Neural cell (in vitro differentiated cells): ENCODE measurements at regions not wholly inside any gene's neighbourhood (a gene's known extent, or its start where the extent isn't known, plus 50 kb on each side); places are given as distances from the start of the nearest gene placed in this dataset.

ENCODE experiments used
- CTCF ChIP-seq: fragments of 450-650 bp; IDR thresholded peaks from 2 replicates; pipeline ENCODE4 v1.5.1; 2014; ENCODE audit warnings: antibody characterized with exemption, mild to moderate bottlenecking, moderate library complexity; ENCODE audit not compliant: poor library complexity, severe bottlenecking
- EP300 ChIP-seq: fragments of 450-650 bp; conservative IDR thresholded peaks from 2 replicates; pipeline ENCODE4 v1.6.1; 2014; ENCODE audit warnings: antibody characterized with exemption, mild to moderate bottlenecking, moderate library complexity; ENCODE audit not compliant: poor library complexity, severe bottlenecking
- EZH2 ChIP-seq: fragments of 200-600, 300-800 bp; shearing (Covaris generic), sonication (generic); IDR thresholded peaks from 2 replicates; pipeline ENCODE4 v1.6.1; 2014; ENCODE audit warnings: antibody characterized with exemption, low read length, borderline replicate concordance, mild to moderate bottlenecking; ENCODE audit not compliant: insufficient read depth, poor library complexity, severe bottlenecking
- MXI1 ChIP-seq: fragments of 450-650 bp; conservative IDR thresholded peaks from 2 replicates; pipeline ENCODE4 v1.6.1; 2014; ENCODE audit warnings: antibody characterized with exemption, mild to moderate bottlenecking; ENCODE audit not compliant: poor library complexity, severe bottlenecking
- REST ChIP-seq: IDR thresholded peaks from 2 replicates; pipeline ENCODE4 v1.6.1; 2012; ENCODE audit warnings: borderline replicate concordance
- SMC3 ChIP-seq: fragments of 450-650 bp; conservative IDR thresholded peaks from 2 replicates; pipeline ENCODE4 v1.6.1; 2014; ENCODE audit warnings: antibody characterized with exemption, mild to moderate bottlenecking, moderate library complexity; ENCODE audit not compliant: poor library complexity
- TAF1 ChIP-seq: IDR thresholded peaks from 2 replicates; pipeline ENCODE4 v1.6.1; 2012; ENCODE audit warnings: low read depth

- TF ChIP-seq CTCF: no peak
- no peak for TF ChIP-seq SMC3
- TF ChIP-seq REST: no peak
- no peak for TF ChIP-seq TAF1
- no peak for TF ChIP-seq EZH2
- no peak for TF ChIP-seq MXI1
- TF ChIP-seq EP300: no peak
These were observed 83.8 kb upstream of the NMUR2 start for GRCh38 chr5:152488869-152489268.
